H9 (cell line): ENCODE measurements at regions not wholly inside any gene's neighbourhood (a gene's known extent, or its start where the extent isn't known, plus 50 kb on each side); places are given as distances from the start of the nearest gene placed in this dataset.

ENCODE experiments used
- DNase-seq: peaks from one replicate; pipeline ENCODE4 v3.0.0-alpha.2; 2017
- H2AFZ ChIP-seq: one replicate; pipeline ENCODE4 v1.6.1; 2013; ENCODE audit warnings: mild to moderate bottlenecking, low read length, control low read depth, moderate library complexity
- H2AK5ac ChIP-seq: 2 replicates; pipeline ENCODE4 v1.6.1; 2013; ENCODE audit warnings: low read length, control low read depth, mixed read lengths; ENCODE audit not compliant: insufficient read length
- H2BK120ac ChIP-seq: one replicate; pipeline ENCODE4 v1.6.1; 2013; ENCODE audit warnings: low read depth, mild to moderate bottlenecking, low read length, control low read depth, inconsistent platforms; ENCODE audit not compliant: poor library complexity, severe bottlenecking
- H2BK12ac ChIP-seq: 2 replicates; pipeline ENCODE4 v1.6.1; 2013; ENCODE audit warnings: low read length, control low read depth, mixed read lengths, low read depth; ENCODE audit not compliant: insufficient read length
- H2BK15ac ChIP-seq: 2 replicates; pipeline ENCODE4 v1.6.1; 2013; ENCODE audit warnings: low read depth, low read length, control low read depth
- H2BK20ac ChIP-seq: one replicate; pipeline ENCODE4 v1.6.1; 2013; ENCODE audit warnings: low read depth, mild to moderate bottlenecking, low read length, control low read depth, inconsistent platforms; ENCODE audit not compliant: poor library complexity, severe bottlenecking
- H2BK5ac ChIP-seq: 2 replicates; pipeline ENCODE4 v1.6.1; 2013; ENCODE audit warnings: low read length, control low read depth, mixed read lengths; ENCODE audit not compliant: insufficient read length
- H3K14ac ChIP-seq: 2 replicates; pipeline ENCODE4 v1.6.1; 2013; ENCODE audit warnings: low read length, control low read depth; ENCODE audit not compliant: insufficient read depth
- H3K18ac ChIP-seq: 2 replicates; pipeline ENCODE4 v1.6.1; 2013; ENCODE audit warnings: low read depth, mild to moderate bottlenecking, mixed read lengths, low read length, control low read depth; ENCODE audit not compliant: insufficient read length
- H3K23ac ChIP-seq: 2 replicates; pipeline ENCODE4 v1.6.1; 2013; ENCODE audit warnings: low read length, control low read depth, mixed read lengths, low read depth; ENCODE audit not compliant: insufficient read length
- H3K23me2 ChIP-seq: 2 replicates; pipeline ENCODE4 v1.6.1; 2013; ENCODE audit warnings: low read depth, mild to moderate bottlenecking, mixed read lengths, low read length, control low read depth; ENCODE audit not compliant: insufficient read length, poor library complexity, severe bottlenecking
- H3K27ac ChIP-seq: 2 replicates; pipeline ENCODE4 v1.5.1; 2013; ENCODE audit warnings: low read length, control low read depth, mixed read lengths, low read depth; ENCODE audit not compliant: insufficient read length
- H3K27me3 ChIP-seq: 2 replicates; pipeline ENCODE4 v1.6.1; 2013; ENCODE audit warnings: low read length, control low read depth, inconsistent platforms; ENCODE audit not compliant: insufficient read depth
- H3K4ac ChIP-seq: 2 replicates; pipeline ENCODE4 v1.6.1; 2013; ENCODE audit warnings: low read depth, mild to moderate bottlenecking, control low read depth, inconsistent platforms, low read length, moderate library complexity
- H3K4me1 ChIP-seq: 2 replicates; pipeline ENCODE4 v1.6.1; 2013; ENCODE audit warnings: low read length, control low read depth, inconsistent platforms; ENCODE audit not compliant: insufficient read depth
- H3K4me2 ChIP-seq: 2 replicates; pipeline ENCODE4 v1.6.1; 2013; ENCODE audit warnings: low read length, control low read depth, mixed read lengths; ENCODE audit not compliant: insufficient read length, insufficient read depth
- H3K56ac ChIP-seq: 2 replicates; pipeline ENCODE4 v1.6.1; 2013; ENCODE audit warnings: low read depth, mild to moderate bottlenecking, mixed read lengths, low read length, control low read depth; ENCODE audit not compliant: insufficient read length
- H3K79me1 ChIP-seq: 2 replicates; pipeline ENCODE4 v1.6.1; 2013; ENCODE audit warnings: low read depth, mild to moderate bottlenecking, moderate library complexity, low read length, control low read depth, inconsistent platforms; ENCODE audit not compliant: insufficient read depth, poor library complexity, severe bottlenecking
- H3K79me2 ChIP-seq: 2 replicates; pipeline ENCODE4 v1.6.1; 2013; ENCODE audit warnings: low read length, control low read depth, inconsistent platforms; ENCODE audit not compliant: insufficient read depth
- H3K9ac ChIP-seq: 2 replicates; pipeline ENCODE4 v1.6.1; 2013; ENCODE audit warnings: low read length, control low read depth, mixed read lengths; ENCODE audit not compliant: insufficient read length; ENCODE audit errors: extremely low read depth
- H3K9me3 ChIP-seq: one replicate; pipeline ENCODE4 v1.6.1; 2013; ENCODE audit warnings: low read depth, low read length, inconsistent platforms; ENCODE audit not compliant: control insufficient read depth
- H3T11ph ChIP-seq: one replicate; pipeline ENCODE4 v1.6.1; 2013; ENCODE audit warnings: mild to moderate bottlenecking, low read length, control low read depth, inconsistent platforms
- H4K20me1 ChIP-seq: one replicate; pipeline ENCODE4 v1.6.1; 2013; ENCODE audit not compliant: control insufficient read depth, insufficient read length, insufficient read depth
- H4K5ac ChIP-seq: 2 replicates; pipeline ENCODE4 v1.6.1; 2013; ENCODE audit warnings: low read depth, mild to moderate bottlenecking, mixed read lengths, low read length, control low read depth; ENCODE audit not compliant: insufficient read length
- H4K8ac ChIP-seq: replicated peaks from 2 replicates; pipeline ENCODE4 v1.6.1; 2013; ENCODE audit warnings: low read length, control low read depth, mixed read lengths, low read depth; ENCODE audit not compliant: insufficient read length
- H4K91ac ChIP-seq: 2 replicates; pipeline ENCODE4 v1.6.1; 2013; ENCODE audit warnings: low read depth, mild to moderate bottlenecking, moderate library complexity, mixed read lengths, low read length, control low read depth; ENCODE audit not compliant: insufficient read length
- H3K27ac Mint-ChIP-seq, 3 experiments: 2 replicates in 2 of 3; 3 replicates in 1 of 3; pipeline ENCODE4 v1.8.0; 2020 to 2021; ENCODE audit warnings: mixed read lengths in 3 of 3, mild to moderate bottlenecking in 1 of 3, moderate library complexity in 1 of 3
- H3K27me3 Mint-ChIP-seq: 2 replicates; pipeline ENCODE4 v1.8.0; 2021; ENCODE audit warnings: low read depth, mild to moderate bottlenecking, moderate library complexity, mixed read lengths
- H3K36me3 Mint-ChIP-seq, 3 experiments: 2 replicates in 2 of 3; 3 replicates in 1 of 3; pipeline ENCODE4 v1.8.0; 2020 to 2021; ENCODE audit warnings: low read depth in 3 of 3, mixed read lengths in 3 of 3; ENCODE audit not compliant: insufficient read depth in 1 of 3
- H3K4me1 Mint-ChIP-seq, 2 experiments: 2 replicates each; pipeline ENCODE4 v1.8.0; 2020; ENCODE audit warnings: mixed read lengths in 2 of 2
- H3K4me3 Mint-ChIP-seq, 2 experiments: 2 replicates in 1 of 2; 3 replicates in 1 of 2; pipeline ENCODE4 v1.8.0; 2020 to 2021; ENCODE audit warnings: mild to moderate bottlenecking in 2 of 2, mixed read lengths in 2 of 2, moderate library complexity in 1 of 2
- H3K9me3 Mint-ChIP-seq, 2 experiments: 2 replicates in 1 of 2; 3 replicates in 1 of 2; pipeline ENCODE4 v1.8.0; 2020; ENCODE audit warnings: mild to moderate bottlenecking in 2 of 2, mixed read lengths in 2 of 2, moderate library complexity in 1 of 2
- CTCF ChIP-seq: fragments of 200-600 bp; sonication (generic); conservative IDR thresholded peaks from 3 replicates; pipeline ENCODE4 v1.8.0; 2021; ENCODE audit warnings: antibody characterized with exemption, mild to moderate bottlenecking

GRCh38 chr16:60064026-60064425, 1329.9 kb upstream of the GOT2 start:
- no peaks in the 10 kb centered on the region for H3K36me3 Mint-ChIP-seq
- Histone ChIP-seq H2AFZ (no peak overlapping the region), H2BK12ac (no peak overlapping the region), H3K27me3 (no peaks in the 10 kb centered on the region), H3K27ac (no peak overlapping the region), H2AK5ac (no peak overlapping the region), H4K5ac (no peak overlapping the region), H3T11ph (no peak overlapping the region), H3K56ac (no peak overlapping the region), H3K4me2 (no peak overlapping the region), H2BK15ac (no peak overlapping the region), H4K91ac (no peak overlapping the region), H3K79me2 (no peaks in the 10 kb centered on the region), H3K4ac (no peak overlapping the region), H3K23me2 (no peaks in the 10 kb centered on the region), H3K79me1 (no peaks in the 10 kb centered on the region), H2BK5ac (no peak overlapping the region), H4K8ac (no peak overlapping the region), H3K18ac (no peak overlapping the region), H2BK20ac (no peak overlapping the region), H3K14ac (no peak overlapping the region), H3K4me1 (no peaks in the 10 kb centered on the region), H3K23ac (no peak overlapping the region), H4K20me1 (no peaks in the 10 kb centered on the region), H2BK120ac (no peak overlapping the region), H3K9me3 (no peaks in the 10 kb centered on the region), H3K9ac (no peak overlapping the region)
- no peaks in the 10 kb centered on the region for H3K9me3 Mint-ChIP-seq
- DNase-seq: no peak
- no peaks in the 10 kb centered on the region for H3K27me3 Mint-ChIP-seq
- no peak for TF ChIP-seq CTCF
- H3K4me1 Mint-ChIP-seq: no peaks in the 10 kb centered on the region
- no peak overlapping the region; a peak in 1 of 7 replicates for H3K27ac Mint-ChIP-seq
- no peak overlapping the region for H3K4me3 Mint-ChIP-seq
